ENCODE measurements at regions not wholly inside any gene's neighbourhood (a gene's known extent, or its start where the extent isn't known, plus 50 kb on each side); places are given as distances from the start of the nearest gene placed in this dataset.

DNA sequence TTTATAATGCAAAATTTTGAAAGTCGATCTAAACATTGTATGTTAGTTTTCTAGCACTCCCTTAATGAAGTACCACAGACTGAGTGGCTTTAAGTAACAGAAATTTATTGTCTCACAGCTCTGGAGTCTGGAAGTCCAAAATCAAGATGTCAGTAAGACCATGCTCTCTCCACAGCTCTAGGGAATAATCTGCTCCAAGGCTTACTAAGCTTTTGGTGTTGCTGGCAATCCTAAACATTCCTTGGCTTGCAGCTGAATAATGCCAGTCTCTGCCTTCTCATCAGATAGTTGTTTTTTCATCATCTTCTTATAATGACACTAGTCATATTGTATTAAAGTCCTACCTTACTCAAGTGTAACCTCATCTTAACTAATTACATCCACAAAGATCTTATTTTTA lies 102.2 kb downstream of the RASSF9 start:
- TF ChIP-seq, protein P1, sequence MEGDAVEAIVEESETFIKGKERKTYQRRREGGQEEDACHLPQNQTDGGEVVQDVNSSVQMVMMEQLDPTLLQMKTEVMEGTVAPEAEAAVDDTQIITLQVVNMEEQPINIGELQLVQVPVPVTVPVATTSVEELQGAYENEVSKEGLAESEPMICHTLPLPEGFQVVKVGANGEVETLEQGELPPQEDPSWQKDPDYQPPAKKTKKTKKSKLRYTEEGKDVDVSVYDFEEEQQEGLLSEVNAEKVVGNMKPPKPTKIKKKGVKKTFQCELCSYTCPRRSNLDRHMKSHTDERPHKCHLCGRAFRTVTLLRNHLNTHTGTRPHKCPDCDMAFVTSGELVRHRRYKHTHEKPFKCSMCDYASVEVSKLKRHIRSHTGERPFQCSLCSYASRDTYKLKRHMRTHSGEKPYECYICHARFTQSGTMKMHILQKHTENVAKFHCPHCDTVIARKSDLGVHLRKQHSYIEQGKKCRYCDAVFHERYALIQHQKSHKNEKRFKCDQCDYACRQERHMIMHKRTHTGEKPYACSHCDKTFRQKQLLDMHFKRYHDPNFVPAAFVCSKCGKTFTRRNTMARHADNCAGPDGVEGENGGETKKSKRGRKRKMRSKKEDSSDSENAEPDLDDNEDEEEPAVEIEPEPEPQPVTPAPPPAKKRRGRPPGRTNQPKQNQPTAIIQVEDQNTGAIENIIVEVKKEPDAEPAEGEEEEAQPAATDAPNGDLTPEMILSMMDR (IDR thresholded peaks at IDR 0.05) = no peak
- TF ChIP-seq EZH2 (IDR thresholded peaks at IDR 0.05) (no peak), EZH2phosphoT487 (IDR thresholded peaks at IDR 0.05) (no peak)

All from neural progenitor cell (in vitro differentiated cells).